GM12878 (cell line): ENCODE measurements at regions not wholly inside any gene's neighbourhood (a gene's known extent, or its start where the extent isn't known, plus 50 kb on each side); places are given as distances from the start of the nearest gene placed in this dataset.

ENCODE experiments used
- ATAC-seq: fragments of 200-7000 bp; cut with Tn5 transposase; 3 replicates; pipeline ENCODE4 v1.9.1; 2020; ENCODE audit warnings: mild to moderate bottlenecking, moderate library complexity
- BruUV-seq: library from RNA; stranded (reverse); fragments of 400-500 nt; replicated peaks from 2 replicates; lab custom pipeline; 2021; lab: Mats Ljungman, UMichigan
- CTCF ChIA-PET: fragments of 300-600 bp; sonication (Branson Sonifier 250); formaldehyde crosslinking; extraction: SDS; loops from one replicate; lab custom pipeline; 2021; ENCODE audit warnings: inconsistent platforms; lab: Yijun Ruan, JAX
- POLR2A ChIA-PET: fragments of 350-600 bp; formaldehyde crosslinking; extraction: SDS; loops from one replicate; lab custom pipeline; 2021; ENCODE audit warnings: inconsistent platforms; lab: Charles Lee
- RAD21 ChIA-PET: fragments of 300-600 bp; sonication (Branson Sonifier 250); formaldehyde crosslinking; loops from one replicate; lab custom pipeline; 2023; ENCODE audit warnings: antibody characterized with exemption; ENCODE audit not compliant: unreplicated experiment; lab: Charles Lee
- SMC1A ChIA-PET: fragments of 300-600 bp; sonication (Branson Sonifier 250); formaldehyde crosslinking; loops from one replicate; lab custom pipeline; 2023; ENCODE audit not compliant: unreplicated experiment, uncharacterized antibody; lab: Charles Lee
- DNase-seq: peaks from one replicate; pipeline ENCODE4 v3.0.0-alpha.2; 2011; ENCODE audit warnings: low read depth, low spot score
- FAIRE-seq: peaks from 3 replicates; lab custom pipeline; 2011; peaks lifted over from hg19 to GRCh38; lab: Jason Lieb, UNC
- H2AFZ ChIP-seq: 2 replicates; pipeline ENCODE4 v1.6.0; 2011; ENCODE audit warnings: low read depth, low read length, control low read depth; ENCODE audit not compliant: control insufficient read depth
- H3K27ac ChIP-seq: 2 replicates; pipeline ENCODE4 v1.5.1; 2011; ENCODE audit warnings: control low read depth; ENCODE audit not compliant: control insufficient read depth, insufficient read depth
- H3K27me3 ChIP-seq, 2 experiments: replicated peaks in 1 of 2; 2 replicates each; pipeline versions ENCODE4 v1.6.0 to v1.6.1; 2011; ENCODE audit warnings: low read length in 1 of 2; ENCODE audit not compliant: control insufficient read depth in 2 of 2, insufficient read depth in 2 of 2
- H3K36me3 ChIP-seq, 2 experiments: 2 replicates each; pipeline ENCODE4 v1.5.1; 2011; ENCODE audit warnings: low read length in 1 of 2; ENCODE audit not compliant: control insufficient read depth in 2 of 2, insufficient read depth in 2 of 2
- H3K4me1 ChIP-seq: 2 replicates; pipeline ENCODE4 v1.6.1; 2011; ENCODE audit warnings: mild to moderate bottlenecking, low read length, moderate library complexity, mixed read lengths; ENCODE audit not compliant: control insufficient read depth, insufficient read depth
- H3K4me2 ChIP-seq: 2 replicates; pipeline ENCODE4 v1.6.0; 2011; ENCODE audit warnings: control low read depth; ENCODE audit not compliant: control insufficient read depth, insufficient read depth
- H3K4me3 ChIP-seq: fragments of 200-600 bp; sonication (generic); 2 replicates; pipeline ENCODE4 v1.5.1; 2016
- H3K79me2 ChIP-seq: 2 replicates; pipeline ENCODE4 v1.6.0; 2011; ENCODE audit warnings: low read length; ENCODE audit not compliant: control insufficient read depth, insufficient read depth
- H3K9ac ChIP-seq: 2 replicates; pipeline ENCODE4 v1.8.0; 2011; ENCODE audit warnings: low read length, control low read depth, mixed read lengths; ENCODE audit not compliant: control insufficient read depth, insufficient read depth
- H3K9me3 ChIP-seq: replicated peaks from 3 replicates; pipeline ENCODE4 v1.5.1; 2011; ENCODE audit warnings: mild to moderate bottlenecking, low read length; ENCODE audit not compliant: control insufficient read depth, insufficient read depth
- H4K20me1 ChIP-seq: 2 replicates; pipeline ENCODE4 v1.6.0; 2011; ENCODE audit not compliant: control insufficient read depth, insufficient read depth
- ASH2L ChIP-seq: fragments of 300-600, 200-600 bp; sonication (generic); IDR thresholded peaks from 2 replicates; pipeline ENCODE4 v1.6.1; 2017; ENCODE audit warnings: low read depth, mild to moderate bottlenecking, borderline replicate concordance
- ATF3 ChIP-seq: IDR thresholded peaks from 2 replicates; pipeline ENCODE4 v1.6.1; 2011; ENCODE audit warnings: low read depth, mild to moderate bottlenecking, low read length, moderate library complexity, borderline replicate concordance; ENCODE audit errors: extremely low read depth
- BCL11A ChIP-seq: IDR thresholded peaks from 2 replicates; pipeline ENCODE4 v1.6.1; 2011; ENCODE audit warnings: low read depth, low read length
- BRCA1 ChIP-seq: IDR thresholded peaks from 2 replicates; pipeline ENCODE4 v1.6.1; 2011; ENCODE audit warnings: low read depth, low read length, improper control_type of control experiment
- CBFB ChIP-seq: IDR thresholded peaks from 2 replicates; pipeline ENCODE4 v1.6.1; 2016; ENCODE audit warnings: antibody characterized with exemption, low read depth
- CHD4 ChIP-seq: fragments of 200-600 bp; sonication (generic); IDR thresholded peaks from 2 replicates; pipeline ENCODE4 v1.6.1; 2016; ENCODE audit warnings: mild to moderate bottlenecking
- KAT2A ChIP-seq: conservative IDR thresholded peaks from 2 replicates; pipeline ENCODE4 v1.6.1; 2011; ENCODE audit warnings: low read depth, low read length; ENCODE audit not compliant: control insufficient read depth
- NFYB ChIP-seq: IDR thresholded peaks from 2 replicates; pipeline ENCODE4 v1.6.1; 2011; ENCODE audit warnings: low read depth, mild to moderate bottlenecking, low read length, improper control_type of control experiment, moderate library complexity; ENCODE audit not compliant: insufficient read depth
- POLR2AphosphoS2 ChIP-seq: IDR thresholded peaks from 2 replicates; pipeline ENCODE4 v1.6.1; 2011; ENCODE audit warnings: low read depth, mild to moderate bottlenecking, low read length, improper control_type of control experiment, moderate library complexity
- STAT1 ChIP-seq: fragments of 450-650 bp; conservative IDR thresholded peaks from 2 replicates; pipeline ENCODE4 v1.6.1; 2014; ENCODE audit warnings: antibody characterized with exemption, mild to moderate bottlenecking
- YBX1 ChIP-seq: fragments of 450-650 bp; IDR thresholded peaks from 2 replicates; pipeline ENCODE4 v1.6.1; 2016; ENCODE audit warnings: antibody characterized with exemption
- ZNF622 ChIP-seq: fragments of 450-650 bp; IDR thresholded peaks from 2 replicates; pipeline ENCODE4 v1.6.1; 2017; ENCODE audit warnings: mild to moderate bottlenecking, inconsistent platforms
- WGBS: methylation state at CpG from one replicate; pipeline ENCODE4 v1.1.6; 2016; ENCODE audit warnings: low lambda C conversion rate; ENCODE audit not compliant: insufficient replicate concordance, insufficient coverage; ENCODE audit errors: missing lambda C conversion rate; 5-methylcytosine and 5-hydroxymethylcytosine counted together
- in situ Hi-C: fragments of 300-500 bp; cut with MboI; formaldehyde crosslinking; loops from 9 replicates; pipeline ENCODE4 v1.14.3; 2018; ENCODE audit warnings: mixed read lengths
- intact Hi-C: fragments of 100-400 bp; cut with micrococcal nuclease; formaldehyde crosslinking; loops from one replicate; pipeline ENCODE4 v1.14.2; 2022; ENCODE audit not compliant: unreplicated experiment

GRCh38 chr3:21860082-21860475 is 109.1 kb upstream of the ZNF385D start:
- no peak for FAIRE-seq
- 0% methylated on average over 1 of the region's 1 CpG for WGBS
- no peak for ATAC-seq
- ChIA-PET POLR2A (no interaction called here), SMC1A (no interaction called here), RAD21 (no interaction called here), CTCF (no interaction called here)
- H3K4me2 ChIP-seq = no peak overlapping the region
- no TSS peak for BruUV-seq
- no peaks in the 10 kb centered on the region for H3K79me2 ChIP-seq
- no peak overlapping the region for H2AFZ ChIP-seq
- DNase-seq = no peak
- intact Hi-C loops (no loop called here), in situ Hi-C loops (no loop called here)
- no peaks in the 10 kb centered on the region for H3K36me3 ChIP-seq
- H3K9ac ChIP-seq = no peak overlapping the region
- no peaks in the 10 kb centered on the region for H4K20me1 ChIP-seq
- no peaks in the 10 kb centered on the region for H3K9me3 ChIP-seq
- H3K27ac ChIP-seq = no peak overlapping the region
- H3K4me1 ChIP-seq = no peaks in the 10 kb centered on the region
- H3K27me3 ChIP-seq = no peaks in the 10 kb centered on the region
- H3K4me3 ChIP-seq = no peak overlapping the region
- no peak for TF ChIP-seq POLR2AphosphoS2
- TF ChIP-seq ASH2L = no peak
- no peak for TF ChIP-seq ATF3
- no peak for TF ChIP-seq BRCA1
- TF ChIP-seq BCL11A = no peak
- no peak for TF ChIP-seq CHD4
- no peak for TF ChIP-seq KAT2A
- TF ChIP-seq CBFB = no peak
- no peak for TF ChIP-seq NFYB
- no peak for TF ChIP-seq YBX1
- no peak for TF ChIP-seq STAT1
- no peak for TF ChIP-seq ZNF622
